T-cell (primary cell): ENCODE measurements at regions not wholly inside any gene's neighbourhood (a gene's known extent, or its start where the extent isn't known, plus 50 kb on each side); places are given as distances from the start of the nearest gene placed in this dataset.
A peak's percentile ranks its signal among the peaks of the same experiment; 100 is the strongest.

Experiments used
- ATAC-seq, 4 experiments: fragments of 200-7000 bp in 3 of 4; fragments of 150-1000 bp in 1 of 4; cut with Tn5 transposase; replicated peaks in 1 of 4; 1 replicate in 3 of 4; 2 replicates in 1 of 4; pipeline ENCODE4 v1.10.0; 2021; ENCODE audit warnings: moderate library complexity in 3 of 4, mild to moderate bottlenecking in 2 of 4, moderate number of reproducible peaks in 1 of 4
- CTCF ChIA-PET, 2 donors: fragments of 300-600 bp; sonication (Branson Sonifier 250); formaldehyde crosslinking; loops; one replicate each; lab custom pipeline; 2022; ENCODE audit warnings: antibody characterized with exemption in 2 of 2; lab: Charles Lee
- POLR2A ChIA-PET, 2 donors: fragments of 300-600 bp; sonication (Branson Sonifier 250); formaldehyde crosslinking; loops; one replicate each; lab custom pipeline; 2022; ENCODE audit warnings: antibody characterized with exemption in 2 of 2; lab: Charles Lee
- DNase-seq, 35 experiments: peaks; one replicate each; pipeline versions ENCODE4 v3.0.0 to v3.0.0-alpha.2; 2013 to 2023
- H3K27ac ChIP-seq: one replicate; pipeline ENCODE4 v1.5.1; 2013; ENCODE audit warnings: low read length
- H3K27me3 ChIP-seq, 2 experiments: replicated peaks in 1 of 2; 1 replicate in 1 of 2; 2 replicates in 1 of 2; pipeline versions ENCODE4 v1.6.1 to v1.7.0; 2013; ENCODE audit warnings: low read length in 1 of 2, mixed read lengths in 1 of 2; ENCODE audit not compliant: control insufficient read depth in 2 of 2, insufficient read depth in 2 of 2; ENCODE audit errors: extremely low read depth in 1 of 2
- H3K36me3 ChIP-seq, 2 donors: 1 replicate in 1 of 2; 2 replicates in 1 of 2; pipeline versions ENCODE4 v1.6.1 to v1.7.0; 2013; ENCODE audit warnings: low read length in 1 of 2; ENCODE audit not compliant: control insufficient read depth in 2 of 2, insufficient read depth in 1 of 2; ENCODE audit errors: extremely low read depth in 1 of 2
- H3K4me1 ChIP-seq, 2 experiments: 1 replicate in 1 of 2; 2 replicates in 1 of 2; pipeline versions ENCODE4 v1.6.1 to v1.7.0; 2013; ENCODE audit warnings: low read length in 2 of 2, mixed read lengths in 1 of 2; ENCODE audit not compliant: insufficient read depth in 2 of 2, control insufficient read depth in 1 of 2; ENCODE audit errors: extremely low read depth in 1 of 2
- H3K4me3 ChIP-seq, 2 donors: 1 replicate in 1 of 2; 2 replicates in 1 of 2; pipeline versions ENCODE4 v1.5.1 to v1.7.0; 2013; ENCODE audit warnings: mild to moderate bottlenecking in 2 of 2, low read length in 1 of 2, moderate library complexity in 1 of 2; ENCODE audit not compliant: control insufficient read depth in 1 of 2; ENCODE audit errors: extremely low read depth in 1 of 2
- H3K9me3 ChIP-seq: 2 replicates; pipeline ENCODE4 v1.7.0; 2013
- H3K27ac Mint-ChIP-seq, 2 donors: one replicate each; pipeline ENCODE4 v1.8.0; 2020 to 2021; ENCODE audit warnings: mild to moderate bottlenecking in 2 of 2, mixed read lengths in 2 of 2
- H3K27me3 Mint-ChIP-seq, 2 donors: one replicate each; pipeline ENCODE4 v1.8.0; 2021 to 2022; ENCODE audit warnings: mixed read lengths in 2 of 2
- H3K36me3 Mint-ChIP-seq: one replicate; pipeline ENCODE4 v1.8.0; 2021; ENCODE audit warnings: mixed read lengths
- H3K4me1 Mint-ChIP-seq, 3 donors: one replicate each; pipeline ENCODE4 v1.8.0; 2020 to 2022; ENCODE audit warnings: mixed read lengths in 3 of 3, mild to moderate bottlenecking in 1 of 3
- H3K4me3 Mint-ChIP-seq, 3 donors: one replicate each; pipeline ENCODE4 v1.8.0; 2020 to 2022; ENCODE audit warnings: mild to moderate bottlenecking in 3 of 3, mixed read lengths in 3 of 3, moderate library complexity in 3 of 3
- H3K9me3 Mint-ChIP-seq, 3 donors: one replicate each; pipeline ENCODE4 v1.8.0; 2020 to 2022; ENCODE audit warnings: mixed read lengths in 3 of 3
- WGBS: methylation state at CpG from one replicate; pipeline ENCODE4 v1.1.5; 2013; ENCODE audit warnings: missing lambda C conversion rate; ENCODE audit not compliant: insufficient coverage; 5-methylcytosine and 5-hydroxymethylcytosine counted together

- Mint-ChIP-seq H3K4me3 (no peak overlapping the region), H3K36me3 (peaks cover 7% of the 10 kb centered on the region), H3K27ac (no peak overlapping the region), H3K9me3 (no peaks in the 10 kb centered on the region), H3K4me1 (peaks cover 0 to 5% (median 3%) of the 10 kb centered on the region in 3 donors), H3K27me3 (no peaks in the 10 kb centered on the region)
- CTCF ChIA-PET = no interaction called here
- DNase-seq (no peak), ATAC-seq (no peak)
- Histone ChIP-seq H3K9me3 (no peaks in the 10 kb centered on the region), H3K4me3 (no peak overlapping the region), H3K27me3 (no peaks in the 10 kb centered on the region), H3K4me1 (no peaks in the 10 kb centered on the region), H3K36me3 (no peaks in the 10 kb centered on the region), H3K27ac (no peak overlapping the region)
- WGBS = 83% methylated on average over 1 of the region's 4 CpGs
- POLR2A ChIA-PET = interaction anchor here in 1 of 2 donors (1.0 kb wide), 1 partner anchor 28 kb away, joined by 3 read pairs; no protein-coding TSS in a partner anchor
Observed at GRCh38 chr4:38590046-38590445, 74.0 kb upstream of the KLF3 start.

DNA sequence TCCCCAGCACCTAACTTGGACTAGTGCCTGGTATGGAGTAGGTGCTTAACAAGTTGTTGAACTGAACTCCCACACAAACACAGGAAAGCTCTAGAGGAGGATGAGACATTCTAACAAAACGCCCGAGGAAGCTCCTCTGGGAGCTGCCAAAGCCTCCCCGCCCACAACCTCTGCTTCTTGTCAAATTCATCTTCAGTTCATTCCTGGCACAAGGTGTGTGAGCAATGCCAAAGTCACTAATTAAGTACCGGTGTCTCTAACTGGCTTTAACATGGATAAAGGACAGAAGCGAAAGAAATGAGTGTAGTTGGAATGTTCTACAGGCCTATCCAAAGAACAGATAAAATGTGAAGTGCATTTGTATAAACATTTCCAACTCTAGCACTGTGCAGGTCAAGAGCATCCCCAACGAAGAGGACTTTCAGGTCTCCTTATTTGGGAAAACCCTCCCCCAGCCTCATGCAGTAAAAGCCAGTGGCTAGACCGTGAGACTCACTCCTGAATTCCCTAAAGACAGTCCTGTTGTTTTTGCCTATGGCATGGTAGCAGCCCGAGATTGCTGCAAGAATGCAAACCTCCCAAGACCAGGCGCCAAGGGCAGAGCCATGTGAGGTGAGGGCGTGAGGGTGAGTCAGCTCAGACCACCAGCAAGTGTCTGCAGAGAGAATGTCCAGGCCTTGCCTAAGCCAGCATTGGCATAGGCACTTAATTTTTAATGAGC is 72.2 kb upstream of the KLF3 start:
- Mint-ChIP-seq H3K4me3 (no peak overlapping the region), H3K4me1 (peaks cover 0 to under 1% (median 0%) of the 10 kb centered on the region in 3 donors), H3K27me3 (no peaks in the 10 kb centered on the region), H3K27ac (no peak overlapping the region), H3K9me3 (no peaks in the 10 kb centered on the region), H3K36me3 (peaks cover 7% of the 10 kb centered on the region)
- no peak overlapping the region for H3K27ac ChIP-seq
- H3K4me1 ChIP-seq = no peaks in the 10 kb centered on the region
- no peak for DNase-seq
- ChIA-PET CTCF (no interaction called here), POLR2A (no interaction called here)
- ATAC-seq = no peak
- no peaks in the 10 kb centered on the region for H3K36me3 ChIP-seq
- 100% methylated on average over 2 of the region's 10 CpGs for WGBS
- H3K4me3 ChIP-seq = no peak overlapping the region
- no peaks in the 10 kb centered on the region for H3K27me3 ChIP-seq
- H3K9me3 ChIP-seq = no peaks in the 10 kb centered on the region

GRCh38 chr4:38598489-38598888 is 65.5 kb upstream of the KLF3 start:
- peaks cover 0 to 6% (median 0%) of the 10 kb centered on the region in 3 donors for H3K9me3 Mint-ChIP-seq
- no peaks in the 10 kb centered on the region for H3K4me1 ChIP-seq
- no peak overlapping the region for H3K4me3 Mint-ChIP-seq
- no peak overlapping the region for H3K27ac ChIP-seq
- DNase-seq = no peak
- WGBS = no CpG with 5 or more reads among the region's 3 CpGs
- CTCF ChIA-PET = no interaction called here
- POLR2A ChIA-PET = no interaction called here
- H3K4me3 ChIP-seq = no peak overlapping the region
- no peaks in the 10 kb centered on the region for H3K27me3 ChIP-seq
- no peaks in the 10 kb centered on the region for H3K36me3 Mint-ChIP-seq
- ATAC-seq = no peak
- peaks cover 0 to 10% (median 7%) of the 10 kb centered on the region in 3 donors for H3K4me1 Mint-ChIP-seq
- H3K36me3 ChIP-seq = no peaks in the 10 kb centered on the region
- H3K9me3 ChIP-seq = no peaks in the 10 kb centered on the region
- H3K27ac Mint-ChIP-seq = no peak overlapping the region
- no peaks in the 10 kb centered on the region for H3K27me3 Mint-ChIP-seq

DNA sequence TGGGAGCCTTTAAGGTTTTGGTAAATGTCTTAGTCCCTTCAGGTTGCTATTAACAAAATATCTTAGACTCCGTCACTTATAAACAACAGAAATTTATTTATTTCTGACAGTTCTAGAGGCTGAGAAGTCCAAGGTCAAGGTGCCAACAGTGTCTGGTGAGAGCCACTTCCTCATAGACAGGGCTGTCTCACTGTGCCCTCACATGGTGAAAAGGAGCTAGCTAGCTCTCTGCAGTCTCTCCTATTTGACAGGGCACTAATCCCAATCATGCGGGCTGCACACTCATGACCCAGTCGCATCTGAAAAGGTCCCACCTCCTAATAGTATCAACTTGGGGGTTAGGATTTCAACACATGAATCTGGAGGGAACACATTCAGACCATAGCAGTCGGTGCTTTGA is 63.4 kb upstream of the KLF3 start:
- Histone ChIP-seq H3K9me3 (no peaks in the 10 kb centered on the region), H3K4me3 (no peak overlapping the region), H3K36me3 (no peaks in the 10 kb centered on the region), H3K4me1 (peaks cover 3 to 6% of the 10 kb centered on the region in 2 experiments), H3K27ac (no peak overlapping the region), H3K27me3 (no peaks in the 10 kb centered on the region)
- no CpG with 5 or more reads among the region's 4 CpGs for WGBS
- DNase-seq (peak in 1 of 35 experiments; percentile 14), ATAC-seq (peak in 2 of 4 experiments; percentile 45 to 67)
- Mint-ChIP-seq H3K27ac (peak overlapping the region in 1 of 2 donors; percentile 28), H3K27me3 (no peaks in the 10 kb centered on the region), H3K36me3 (no peaks in the 10 kb centered on the region), H3K4me1 (peaks cover 18 to 26% (median 22%) of the 10 kb centered on the region in 3 donors), H3K4me3 (no peak overlapping the region), H3K9me3 (peaks cover 0 to 6% (median 0%) of the 10 kb centered on the region in 3 donors)
- CTCF ChIA-PET = no interaction called here
- POLR2A ChIA-PET = no interaction called here

- Histone ChIP-seq H3K27me3 (no peaks in the 10 kb centered on the region), H3K36me3 (no peaks in the 10 kb centered on the region), H3K4me1 (peaks cover 8 to 14% of the 10 kb centered on the region in 2 experiments), H3K4me3 (no peak overlapping the region), H3K9me3 (no peaks in the 10 kb centered on the region), H3K27ac (no peak overlapping the region)
- no peak overlapping the region for H3K27ac Mint-ChIP-seq
- ATAC-seq = no peak
- DNase-seq = no peak
- H3K4me1 Mint-ChIP-seq = peaks cover 26 to 34% (median 30%) of the 10 kb centered on the region in 3 donors
- no peaks in the 10 kb centered on the region for H3K27me3 Mint-ChIP-seq
- H3K9me3 Mint-ChIP-seq = peaks cover 0 to 6% (median 0%) of the 10 kb centered on the region in 3 donors
- ChIA-PET POLR2A (no interaction called here), CTCF (no interaction called here)
- 86% methylated on average over 1 of the region's 6 CpGs for WGBS
- no peak overlapping the region for H3K4me3 Mint-ChIP-seq
- no peaks in the 10 kb centered on the region for H3K36me3 Mint-ChIP-seq
Observed at GRCh38 chr4:38601244-38601915, 62.6 kb upstream of the KLF3 start.

DNA sequence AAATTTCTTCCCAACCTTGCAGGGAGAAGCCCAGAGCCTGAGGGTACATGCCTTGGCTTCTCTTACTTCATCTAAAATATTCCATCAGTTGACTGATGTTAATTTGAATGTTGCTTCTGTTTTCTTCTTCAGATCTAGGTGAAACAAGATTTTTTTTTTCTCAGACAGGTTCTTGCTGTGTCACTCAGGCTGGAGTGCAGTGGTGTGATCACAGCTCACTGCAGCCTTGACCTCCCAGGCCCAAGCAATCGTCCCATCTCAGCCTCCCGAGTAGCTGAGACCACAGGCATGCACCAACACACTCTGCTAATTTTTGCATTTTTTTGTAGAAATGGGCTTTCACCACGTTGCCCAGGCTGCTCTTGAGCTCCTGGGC is 62.1 kb upstream of the KLF3 start:
- H3K27me3 ChIP-seq = no peaks in the 10 kb centered on the region
- Mint-ChIP-seq H3K36me3 (no peaks in the 10 kb centered on the region), H3K4me3 (no peak overlapping the region), H3K9me3 (peaks cover 0 to 6% (median 0%) of the 10 kb centered on the region in 3 donors), H3K4me1 (peaks cover 31 to 39% (median 35%) of the 10 kb centered on the region in 3 donors), H3K27me3 (no peaks in the 10 kb centered on the region), H3K27ac (no peak overlapping the region)
- H3K9me3 ChIP-seq = no peaks in the 10 kb centered on the region
- H3K4me1 ChIP-seq = peaks cover 11 to 19% of the 10 kb centered on the region in 2 experiments
- ATAC-seq = no peak
- CTCF ChIA-PET = no interaction called here
- no peak overlapping the region for H3K27ac ChIP-seq
- H3K36me3 ChIP-seq = no peaks in the 10 kb centered on the region
- DNase-seq = no peak
- POLR2A ChIA-PET = no interaction called here
- WGBS = 76% methylated on average over 3 of the region's 3 CpGs
- H3K4me3 ChIP-seq = no peak overlapping the region
